ENCODE measurements at regions not wholly inside any gene's neighbourhood (a gene's known extent, or its start where the extent isn't known, plus 50 kb on each side); places are given as distances from the start of the nearest gene placed in this dataset.

GRCh38 chr14:34129927-34130552, 179.2 kb upstream of the EGLN3 start:
- intact Hi-C loops (cut with micrococcal nuclease) (no loop called here), dilution Hi-C loops (cut with MboI; ENCODE audit: extremely low pct_ligation_motif_present, low sequenced_read_pairs) (no loop called here)
- H3K27ac ChIP-seq (ENCODE audit: insufficient read depth, low read depth, low read length): no peak overlapping the region
- TF ChIP-seq POLR2A (IDR thresholded peaks at IDR 0.05; ENCODE audit: low read depth, low read length): no peak
- no peak for TF ChIP-seq EZH2 (IDR thresholded peaks at IDR 0.05; ENCODE audit: borderline replicate concordance, low read depth, low read length, severe bottlenecking)
- no peak for TF ChIP-seq MYC (IDR thresholded peaks at IDR 0.05; ENCODE audit: low read depth, low read length)
- no peaks in the 10 kb centered on the region for H3K79me2 ChIP-seq (ENCODE audit: control insufficient read depth, insufficient read depth, low read length)
- H3K4me2 ChIP-seq (ENCODE audit: insufficient read depth, low read length): no peak overlapping the region
- H4K20me1 ChIP-seq (replicated peaks; ENCODE audit: control insufficient read depth, extremely low read depth, insufficient read depth, low read length): no peaks in the 10 kb centered on the region
- ChIA-PET CTCF (no interaction called here), POLR2A (no interaction called here)
- no TSS peak for BruUV-seq (replicated peaks)
- no peak overlapping the region for H2AFZ ChIP-seq (ENCODE audit: low read depth, low read length)
- no peaks in the 10 kb centered on the region for H3K9me3 ChIP-seq (replicated peaks; ENCODE audit: control insufficient read depth, insufficient read depth, low read length)
- H3K9ac ChIP-seq (replicated peaks; ENCODE audit: extremely low read depth, insufficient read depth, low read length): no peak overlapping the region
- no peaks in the 10 kb centered on the region for H3K4me1 ChIP-seq (ENCODE audit: control insufficient read depth, extremely low read depth, insufficient read depth, low read length)
- H3K27me3 ChIP-seq (ENCODE audit: control insufficient read depth in 2 of 2, insufficient read depth in 2 of 2, low read length in 2 of 2): no peaks in the 10 kb centered on the region
- H3K4me3 ChIP-seq (replicated peaks in 1 of 3; ENCODE audit: insufficient read depth in 1 of 3, low read depth in 1 of 3, low read length in 3 of 3): no peak overlapping the region
- DNase-seq (ENCODE audit: low read depth, low spot score): no peak
- H3K36me3 ChIP-seq (ENCODE audit: control insufficient read depth in 2 of 2, extremely low read depth in 1 of 2, insufficient read depth in 2 of 2, low read length in 2 of 2): no peaks in the 10 kb centered on the region
- no peak for FAIRE-seq
- H3K9me1 ChIP-seq (replicated peaks; ENCODE audit: control insufficient read depth, extremely low read depth, insufficient read depth, low read length): no peaks in the 10 kb centered on the region

GRCh38 chr14:34128665-34129064, 177.8 kb upstream of the EGLN3 start:
- dilution Hi-C loops (cut with MboI; ENCODE audit: extremely low pct_ligation_motif_present, low sequenced_read_pairs): no loop called here
- H3K4me2 ChIP-seq (ENCODE audit: insufficient read depth, low read length): no peak overlapping the region
- no peak overlapping the region for H3K4me3 ChIP-seq (replicated peaks in 1 of 3; ENCODE audit: insufficient read depth in 1 of 3, low read depth in 1 of 3, low read length in 3 of 3)
- H3K27me3 ChIP-seq (ENCODE audit: control insufficient read depth in 2 of 2, insufficient read depth in 2 of 2, low read length in 2 of 2): no peaks in the 10 kb centered on the region
- H3K9me3 ChIP-seq (replicated peaks; ENCODE audit: control insufficient read depth, insufficient read depth, low read length): no peaks in the 10 kb centered on the region
- DNase-seq (ENCODE audit: low read depth, low spot score): no peak
- no peaks in the 10 kb centered on the region for H3K4me1 ChIP-seq (ENCODE audit: control insufficient read depth, extremely low read depth, insufficient read depth, low read length)
- no peak for FAIRE-seq
- intact Hi-C loops (cut with micrococcal nuclease): no loop called here
- TF ChIP-seq FOS (IDR thresholded peaks at IDR 0.05; ENCODE audit: borderline replicate concordance, insufficient read depth, low read length) (no peak), GATA2 (IDR thresholded peaks at IDR 0.05; ENCODE audit: insufficient read depth, insufficient read length, low read depth, low read length) (no peak), MYC (IDR thresholded peaks at IDR 0.05; ENCODE audit: low read depth, low read length) (no peak), POLR2A (IDR thresholded peaks at IDR 0.05; ENCODE audit: low read depth, low read length) (no peak), JUN (IDR thresholded peaks at IDR 0.05; ENCODE audit: borderline replicate concordance, insufficient read depth, insufficient read length, low read depth) (no peak), EZH2 (IDR thresholded peaks at IDR 0.05; ENCODE audit: borderline replicate concordance, low read depth, low read length, severe bottlenecking) (no peak), POLR2AphosphoS5 (IDR thresholded peaks at IDR 0.05; ENCODE audit: insufficient read depth, low read depth, low read length) (no peak)
- TF ChIP-seq, protein P1, sequence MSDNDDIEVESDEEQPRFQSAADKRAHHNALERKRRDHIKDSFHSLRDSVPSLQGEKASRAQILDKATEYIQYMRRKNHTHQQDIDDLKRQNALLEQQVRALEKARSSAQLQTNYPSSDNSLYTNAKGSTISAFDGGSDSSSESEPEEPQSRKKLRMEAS (IDR thresholded peaks at IDR 0.05; ENCODE audit: insufficient read depth, insufficient read length): no peak
- TF ChIP-seq, protein P2, sequence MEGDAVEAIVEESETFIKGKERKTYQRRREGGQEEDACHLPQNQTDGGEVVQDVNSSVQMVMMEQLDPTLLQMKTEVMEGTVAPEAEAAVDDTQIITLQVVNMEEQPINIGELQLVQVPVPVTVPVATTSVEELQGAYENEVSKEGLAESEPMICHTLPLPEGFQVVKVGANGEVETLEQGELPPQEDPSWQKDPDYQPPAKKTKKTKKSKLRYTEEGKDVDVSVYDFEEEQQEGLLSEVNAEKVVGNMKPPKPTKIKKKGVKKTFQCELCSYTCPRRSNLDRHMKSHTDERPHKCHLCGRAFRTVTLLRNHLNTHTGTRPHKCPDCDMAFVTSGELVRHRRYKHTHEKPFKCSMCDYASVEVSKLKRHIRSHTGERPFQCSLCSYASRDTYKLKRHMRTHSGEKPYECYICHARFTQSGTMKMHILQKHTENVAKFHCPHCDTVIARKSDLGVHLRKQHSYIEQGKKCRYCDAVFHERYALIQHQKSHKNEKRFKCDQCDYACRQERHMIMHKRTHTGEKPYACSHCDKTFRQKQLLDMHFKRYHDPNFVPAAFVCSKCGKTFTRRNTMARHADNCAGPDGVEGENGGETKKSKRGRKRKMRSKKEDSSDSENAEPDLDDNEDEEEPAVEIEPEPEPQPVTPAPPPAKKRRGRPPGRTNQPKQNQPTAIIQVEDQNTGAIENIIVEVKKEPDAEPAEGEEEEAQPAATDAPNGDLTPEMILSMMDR (IDR thresholded peaks at IDR 0.05; ENCODE audit: extremely low read depth in 1 of 2, insufficient read depth in 1 of 2, low read depth in 1 of 2, low read length in 2 of 2): no peak
- no peak overlapping the region for H3K27ac ChIP-seq (ENCODE audit: insufficient read depth, low read depth, low read length)
- H2AFZ ChIP-seq (ENCODE audit: low read depth, low read length): no peak overlapping the region
- no peaks in the 10 kb centered on the region for H3K36me3 ChIP-seq (ENCODE audit: control insufficient read depth in 2 of 2, extremely low read depth in 1 of 2, insufficient read depth in 2 of 2, low read length in 2 of 2)
- BruUV-seq (replicated peaks): no TSS peak
- CTCF ChIA-PET: no interaction called here
- POLR2A ChIA-PET: no interaction called here
- no peak overlapping the region for H3K9ac ChIP-seq (replicated peaks; ENCODE audit: extremely low read depth, insufficient read depth, low read length)
- no peaks in the 10 kb centered on the region for H3K9me1 ChIP-seq (replicated peaks; ENCODE audit: control insufficient read depth, extremely low read depth, insufficient read depth, low read length)
- no peaks in the 10 kb centered on the region for H4K20me1 ChIP-seq (replicated peaks; ENCODE audit: control insufficient read depth, extremely low read depth, insufficient read depth, low read length)
- H3K79me2 ChIP-seq (ENCODE audit: control insufficient read depth, insufficient read depth, low read length): no peaks in the 10 kb centered on the region

Data from endothelial cell of umbilical vein (primary cell).